Activated CD8-positive, alpha-beta memory T cell treated with anti-CD3 and anti-CD28 coated beads, Interleukin-2, amount 10 ng/mL, durations not matched to agents 7 days and 5 days (primary cell): ENCODE measurements at regions not wholly inside any gene's neighbourhood (a gene's known extent, or its start where the extent isn't known, plus 50 kb on each side); places are given as distances from the start of the nearest gene placed in this dataset.

ENCODE experiments used
- ATAC-seq: fragments of 150-1000 bp; cut with Tn5 transposase; one replicate; pipeline ENCODE4 v1.10.0; 2021; ENCODE audit warnings: moderate library complexity
- CTCF ChIA-PET: fragments of 350-600 bp; sonication (Branson Sonifier 250); formaldehyde crosslinking; loops from one replicate; lab custom pipeline; 2021; ENCODE audit warnings: antibody characterized with exemption; lab: Charles Lee
- DNase-seq: peaks from one replicate; pipeline ENCODE4 v3.0.0-alpha.2; 2020
- H3K27ac Mint-ChIP-seq: one replicate; pipeline ENCODE4 v1.8.0; 2021; ENCODE audit warnings: mild to moderate bottlenecking, mixed read lengths
- H3K27me3 Mint-ChIP-seq: one replicate; pipeline ENCODE4 v1.8.0; 2021; ENCODE audit warnings: mixed read lengths
- H3K36me3 Mint-ChIP-seq: one replicate; pipeline ENCODE4 v1.8.0; 2021; ENCODE audit warnings: mild to moderate bottlenecking, mixed read lengths
- H3K4me1 Mint-ChIP-seq: one replicate; pipeline ENCODE4 v1.8.0; 2021; ENCODE audit warnings: mixed read lengths
- H3K4me3 Mint-ChIP-seq: one replicate; pipeline ENCODE4 v1.8.0; 2021; ENCODE audit warnings: mild to moderate bottlenecking, moderate library complexity, mixed read lengths
- H3K9me3 Mint-ChIP-seq: one replicate; pipeline ENCODE4 v1.8.0; 2022; ENCODE audit warnings: low read depth, mixed read lengths

- no peaks in the 10 kb centered on the region for H3K9me3 Mint-ChIP-seq
- CTCF ChIA-PET: interaction anchor here (1.9 kb wide), 1 partner anchor 16 kb away, joined by 5 read pairs; no protein-coding TSS in a partner anchor
- peaks cover 4% of the 10 kb centered on the region for H3K27me3 Mint-ChIP-seq
- DNase-seq (no peak), ATAC-seq (peak; percentile 54)
- H3K4me3 Mint-ChIP-seq: no peak overlapping the region
- H3K27ac Mint-ChIP-seq: no peak overlapping the region
- H3K4me1 Mint-ChIP-seq: peaks cover 23% of the 10 kb centered on the region
- peaks cover 2% of the 10 kb centered on the region for H3K36me3 Mint-ChIP-seq
Measured at GRCh38 chr1:168391851-168392681, 111.4 kb downstream of the TBX19 start.

GRCh38 chr1:168390271-168390670, 109.6 kb downstream of the TBX19 start:
- Mint-ChIP-seq H3K36me3 (peaks cover 2% of the 10 kb centered on the region), H3K4me3 (no peak overlapping the region), H3K4me1 (peaks cover 27% of the 10 kb centered on the region), H3K27me3 (peaks cover 4% of the 10 kb centered on the region), H3K27ac (no peak overlapping the region), H3K9me3 (no peaks in the 10 kb centered on the region)
- ATAC-seq (no peak), DNase-seq (no peak)
- CTCF ChIA-PET: no interaction called here

- H3K4me1 Mint-ChIP-seq: peaks cover 27% of the 10 kb centered on the region
- no peak for DNase-seq
- CTCF ChIA-PET: interaction anchor here (3.4 kb wide), 1 partner anchor 45 kb away, joined by 16 read pairs; no protein-coding TSS in a partner anchor
- no peak overlapping the region for H3K27ac Mint-ChIP-seq
- peaks cover 2% of the 10 kb centered on the region for H3K36me3 Mint-ChIP-seq
- no peaks in the 10 kb centered on the region for H3K27me3 Mint-ChIP-seq
- no peaks in the 10 kb centered on the region for H3K9me3 Mint-ChIP-seq
- no peak overlapping the region for H3K4me3 Mint-ChIP-seq
- ATAC-seq: no peak
Measured at GRCh38 chr1:168387781-168388760, 107.4 kb downstream of the TBX19 start.

DNA sequence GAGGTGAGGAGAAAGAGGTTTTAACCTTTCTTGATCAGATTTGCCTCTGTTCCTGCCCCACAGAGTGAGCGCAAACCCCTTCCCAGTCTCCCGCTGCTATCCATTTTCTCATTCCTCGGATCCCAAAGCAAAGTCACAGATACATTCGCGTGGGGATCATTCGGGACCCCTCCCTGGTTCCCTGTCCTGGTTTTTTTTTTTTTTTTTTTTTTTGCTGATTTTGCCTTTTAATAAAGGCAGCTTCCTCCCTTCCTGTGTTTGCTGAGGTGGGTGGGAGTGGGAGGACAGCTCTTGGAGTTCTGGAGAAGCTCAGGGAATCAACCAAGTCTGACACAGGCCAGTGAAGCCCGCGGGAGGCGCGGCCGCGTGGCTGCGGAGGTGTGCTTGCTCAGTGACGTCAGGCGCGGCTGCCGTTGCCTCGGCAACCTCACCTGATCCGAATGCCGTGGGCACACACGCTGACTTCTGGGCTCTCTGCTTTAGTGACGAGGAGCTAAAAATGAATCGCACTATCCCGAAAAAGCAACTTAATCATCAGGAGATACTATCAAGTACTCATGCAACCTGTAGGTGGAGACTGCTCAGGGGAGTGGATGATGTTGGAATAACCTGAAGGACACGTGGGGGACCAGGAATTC, 106.4 kb downstream of the TBX19 start:
- Mint-ChIP-seq H3K36me3 (no peaks in the 10 kb centered on the region), H3K4me3 (no peak overlapping the region), H3K27ac (peak overlapping the region; percentile 67), H3K27me3 (no peaks in the 10 kb centered on the region), H3K9me3 (no peaks in the 10 kb centered on the region), H3K4me1 (peaks cover 19% of the 10 kb centered on the region)
- peak; percentile 95 for ATAC-seq
- CTCF ChIA-PET: interaction anchor here (0.7 to 3.4 kb wide), 3 partner anchors 10 to 44 kb away, joined by 3 to 16 read pairs (median 5); no protein-coding TSS in a partner anchor
- peak; percentile 77 for DNase-seq

DNA sequence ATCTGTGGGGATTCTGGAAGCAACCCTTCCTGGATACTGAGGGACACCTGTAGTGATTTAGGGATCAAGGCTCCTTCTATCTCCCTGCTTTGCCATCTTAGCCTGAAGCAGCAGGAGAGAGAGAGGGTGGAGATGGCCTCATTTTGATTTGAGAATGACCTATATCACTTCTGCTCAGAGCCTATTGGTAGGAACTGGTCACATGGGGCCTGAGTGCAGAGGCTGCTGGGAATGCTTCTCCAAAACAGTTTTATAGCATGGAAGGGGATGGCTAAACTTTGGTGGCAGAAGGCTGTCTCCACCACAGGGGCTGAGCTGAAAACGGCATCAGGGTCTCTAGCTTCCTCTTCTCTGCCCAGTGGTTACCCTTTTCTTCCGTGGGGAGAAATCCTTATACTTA, 105.8 kb downstream of the TBX19 start:
- Mint-ChIP-seq H3K27ac (no peak overlapping the region), H3K4me1 (peaks cover 17% of the 10 kb centered on the region), H3K27me3 (no peaks in the 10 kb centered on the region), H3K9me3 (no peaks in the 10 kb centered on the region), H3K4me3 (no peak overlapping the region), H3K36me3 (no peaks in the 10 kb centered on the region)
- DNase-seq (no peak), ATAC-seq (no peak)
- CTCF ChIA-PET: interaction anchor here (0.7 to 3.4 kb wide), 4 partner anchors 9 to 53 kb away, joined by 3 to 16 read pairs (median 4); no protein-coding TSS in a partner anchor

DNA sequence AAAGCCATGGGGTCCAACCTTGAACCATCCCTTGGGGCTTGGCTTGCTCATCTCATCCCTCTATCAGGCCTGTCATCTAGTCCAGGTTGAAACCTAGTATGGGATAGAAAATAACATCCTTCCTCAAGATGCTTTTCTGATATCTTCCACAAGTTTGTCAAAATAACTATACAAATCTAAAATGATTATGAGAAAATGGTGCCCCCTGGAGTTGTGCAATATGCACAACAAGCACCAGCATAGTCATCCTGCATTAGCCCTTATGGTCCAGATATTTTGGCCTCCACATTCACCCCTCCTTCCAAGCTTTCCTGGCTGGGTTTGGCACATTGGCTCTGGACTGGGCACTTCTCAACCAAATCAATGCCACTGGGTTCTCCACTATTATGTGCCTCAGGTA, 101.2 kb downstream of the TBX19 start:
- no peak overlapping the region for H3K4me3 Mint-ChIP-seq
- H3K27me3 Mint-ChIP-seq: no peaks in the 10 kb centered on the region
- CTCF ChIA-PET: no interaction called here
- no peak overlapping the region for H3K27ac Mint-ChIP-seq
- peaks cover 2% of the 10 kb centered on the region for H3K36me3 Mint-ChIP-seq
- H3K4me1 Mint-ChIP-seq: peaks cover 2% of the 10 kb centered on the region
- no peak for ATAC-seq
- no peak for DNase-seq
- no peaks in the 10 kb centered on the region for H3K9me3 Mint-ChIP-seq

GRCh38 chr1:168380945-168381344, 100.3 kb downstream of the TBX19 start:
- H3K27ac Mint-ChIP-seq: no peak overlapping the region
- DNase-seq (no peak), ATAC-seq (no peak)
- no peaks in the 10 kb centered on the region for H3K4me1 Mint-ChIP-seq
- H3K4me3 Mint-ChIP-seq: no peak overlapping the region
- CTCF ChIA-PET: interaction anchor here (0.9 kb wide), 1 partner anchor 21 kb away, joined by 3 read pairs; no protein-coding TSS in a partner anchor
- H3K27me3 Mint-ChIP-seq: no peaks in the 10 kb centered on the region
- no peaks in the 10 kb centered on the region for H3K9me3 Mint-ChIP-seq
- peaks cover 2% of the 10 kb centered on the region for H3K36me3 Mint-ChIP-seq

DNA sequence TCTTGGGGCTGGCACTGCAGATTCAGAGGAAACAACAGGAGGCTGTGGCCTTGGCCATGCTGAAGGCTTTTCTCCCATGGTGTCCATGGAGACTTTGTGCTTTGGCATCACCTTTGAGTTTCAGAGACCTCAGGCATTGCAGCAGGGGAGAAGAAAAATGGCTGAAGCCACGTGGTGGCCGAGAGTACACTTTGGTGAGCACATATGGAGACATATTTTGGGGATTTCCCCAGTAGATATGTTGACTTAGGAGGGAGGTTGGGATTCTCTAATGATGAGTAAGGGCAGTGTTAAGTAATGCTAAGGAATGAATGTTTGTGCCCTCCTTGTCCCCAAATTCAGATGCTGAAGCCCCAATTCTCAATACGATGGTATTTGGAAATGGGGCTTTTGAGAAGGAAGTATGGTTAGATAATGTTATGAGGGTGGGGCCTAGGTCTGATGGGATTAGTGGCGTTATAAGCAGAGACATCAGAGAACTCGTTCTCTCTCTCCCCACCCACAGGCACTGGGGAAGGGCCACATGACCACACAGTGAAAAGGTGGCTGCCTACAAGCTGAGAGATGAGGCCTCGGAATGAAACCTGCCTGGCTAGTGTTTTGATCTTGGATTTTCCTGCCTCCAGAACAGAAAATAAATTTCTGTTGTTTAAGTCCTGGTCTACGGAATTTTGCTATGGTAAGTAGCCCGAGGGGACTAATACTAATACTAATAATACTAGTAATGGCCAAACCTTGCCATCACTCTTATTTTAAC, 98.6 kb downstream of the TBX19 start:
- Mint-ChIP-seq H3K36me3 (peaks cover 2% of the 10 kb centered on the region), H3K27me3 (no peaks in the 10 kb centered on the region), H3K4me3 (no peak overlapping the region), H3K4me1 (no peaks in the 10 kb centered on the region), H3K9me3 (no peaks in the 10 kb centered on the region), H3K27ac (no peak overlapping the region)
- no peak for ATAC-seq
- no peak for DNase-seq
- CTCF ChIA-PET: no interaction called here

GRCh38 chr1:168375566-168376300, 95.1 kb downstream of the TBX19 start:
- DNase-seq (no peak), ATAC-seq (no peak)
- H3K4me3 Mint-ChIP-seq: no peak overlapping the region
- H3K27me3 Mint-ChIP-seq: no peaks in the 10 kb centered on the region
- H3K27ac Mint-ChIP-seq: no peak overlapping the region
- no peaks in the 10 kb centered on the region for H3K9me3 Mint-ChIP-seq
- CTCF ChIA-PET: interaction anchor here (1.4 to 2.3 kb wide), 4 partner anchors 13 to 33 kb away, joined by 3 to 10 read pairs (median 4); no protein-coding TSS in a partner anchor
- peaks cover 2% of the 10 kb centered on the region for H3K36me3 Mint-ChIP-seq
- no peaks in the 10 kb centered on the region for H3K4me1 Mint-ChIP-seq

GRCh38 chr1:168374566-168374965, 93.9 kb downstream of the TBX19 start:
- Mint-ChIP-seq H3K4me1 (no peaks in the 10 kb centered on the region), H3K4me3 (no peak overlapping the region), H3K9me3 (no peaks in the 10 kb centered on the region), H3K36me3 (peaks cover 2% of the 10 kb centered on the region), H3K27ac (no peak overlapping the region), H3K27me3 (no peaks in the 10 kb centered on the region)
- CTCF ChIA-PET: interaction anchor here (1.1 to 2.3 kb wide), 5 partner anchors 9 to 32 kb away, joined by 3 to 10 read pairs (median 4); no protein-coding TSS in a partner anchor
- ATAC-seq: no peak
- no peak for DNase-seq

DNA sequence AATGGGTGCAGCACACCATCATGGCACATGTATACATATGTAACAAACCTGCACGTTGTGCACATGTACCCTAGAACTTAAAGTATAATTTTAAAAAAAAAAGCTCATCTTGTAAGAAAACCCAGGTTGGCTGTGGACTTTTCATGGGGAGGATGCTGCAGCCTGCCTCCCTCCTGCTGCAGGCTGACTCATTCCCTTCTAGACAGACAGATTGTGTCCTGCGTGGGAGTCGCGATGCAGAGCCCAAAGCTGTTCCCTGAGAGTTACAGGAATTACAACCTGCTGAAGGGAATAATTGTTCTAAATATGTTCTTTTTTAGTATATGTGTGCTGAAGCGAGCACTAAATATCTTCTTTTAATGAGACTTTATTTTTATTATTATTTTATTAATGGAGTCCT, 93.2 kb downstream of the TBX19 start:
- no peaks in the 10 kb centered on the region for H3K9me3 Mint-ChIP-seq
- peaks cover 2% of the 10 kb centered on the region for H3K36me3 Mint-ChIP-seq
- H3K27me3 Mint-ChIP-seq: no peaks in the 10 kb centered on the region
- H3K27ac Mint-ChIP-seq: no peak overlapping the region
- DNase-seq: no peak
- CTCF ChIA-PET: interaction anchor here (1.5 kb wide), 1 partner anchor 139 kb away, joined by 3 read pairs; no protein-coding TSS in a partner anchor
- H3K4me3 Mint-ChIP-seq: no peak overlapping the region
- ATAC-seq: no peak
- H3K4me1 Mint-ChIP-seq: no peaks in the 10 kb centered on the region
